Kidney (tissue), 13 donors: ENCODE measurements at regions not wholly inside any gene's neighbourhood (a gene's known extent, or its start where the extent isn't known, plus 50 kb on each side); places are given as distances from the start of the nearest gene placed in this dataset.

Experiments
- DNase-seq, 5 donors: peaks; one replicate each; pipeline ENCODE4 v3.0.0-alpha.2; 2013 to 2020
- FAIRE-seq: peaks from 2 replicates; lab custom pipeline; 2012; peaks lifted over from hg19 to GRCh38; lab: Jason Lieb, UNC
- H3K27ac ChIP-seq, 2 donors: one replicate each; pipeline ENCODE4 v1.7.0; 2013; ENCODE audit warnings: low read depth in 2 of 2, low read length in 2 of 2, inconsistent platforms in 1 of 2
- H3K27me3 ChIP-seq: one replicate; pipeline ENCODE4 v1.7.1; 2013; ENCODE audit warnings: low read length, inconsistent platforms; ENCODE audit not compliant: control insufficient read depth, insufficient read depth
- H3K36me3 ChIP-seq, 3 donors: one replicate each; pipeline versions ENCODE4 v1.7.0 to v1.7.1; 2013; ENCODE audit warnings: low read length in 3 of 3, control low read depth in 1 of 3, inconsistent platforms in 1 of 3; ENCODE audit not compliant: insufficient read depth in 3 of 3, control insufficient read depth in 2 of 3
- H3K4me1 ChIP-seq, 3 donors: one replicate each; pipeline versions ENCODE4 v1.7.0 to v1.7.1; 2013; ENCODE audit warnings: low read length in 3 of 3, inconsistent platforms in 1 of 3, low read depth in 1 of 3; ENCODE audit not compliant: control insufficient read depth in 2 of 3, insufficient read depth in 2 of 3
- H3K4me3 ChIP-seq, 3 donors: one replicate each; pipeline versions ENCODE4 v1.7.0 to v1.8.1; 2013; ENCODE audit warnings: low read length in 3 of 3, control low read depth in 1 of 3, inconsistent platforms in 1 of 3
- H3K9ac ChIP-seq, 3 donors: one replicate each; pipeline versions ENCODE4 v1.7.0 to v1.7.1; 2013; ENCODE audit warnings: low read length in 3 of 3, control low read depth in 1 of 3, inconsistent platforms in 1 of 3
- H3K9me3 ChIP-seq, 3 donors: one replicate each; pipeline versions ENCODE4 v1.7.0 to v1.7.1; 2013; ENCODE audit warnings: low read length in 3 of 3, control low read depth in 1 of 3, inconsistent platforms in 1 of 3; ENCODE audit not compliant: control insufficient read depth in 2 of 3, insufficient read depth in 1 of 3
- CTCF ChIP-seq: IDR thresholded peaks from 3 replicates; pipeline ENCODE4 v1.5.1; 2012; ENCODE audit warnings: mild to moderate bottlenecking, moderate library complexity, borderline replicate concordance; ENCODE audit not compliant: insufficient read depth; ENCODE audit errors: extremely low read depth
- intact Hi-C: fragments of 100-400 bp; cut with DNase I; formaldehyde crosslinking; loops from one replicate; pipeline ENCODE4 v1.11.1; 2022
- donor health status: control.
- donor health status: control.
- donor health status: control.
- donor health status: control.
- donor health status: control.
- donor health status: DM: yes; HTN: yes; CAD: no.
- donor health status: Normal renal cell carcinoma (clear cell type).

GRCh38 chrY:8379800-8380199 lies 957.5 kb upstream of the TSPY4 start:
- TF ChIP-seq CTCF, result no peak
- no peak for DNase-seq
- no peak overlapping the region for H3K9ac ChIP-seq
- no peaks in the 10 kb centered on the region for H3K4me1 ChIP-seq
- no peaks in the 10 kb centered on the region for H3K27me3 ChIP-seq
- no peak overlapping the region for H3K4me3 ChIP-seq
- H3K36me3 ChIP-seq, result no peaks in the 10 kb centered on the region
- FAIRE-seq, result no peak
- intact Hi-C loops, result no loop called here
- H3K9me3 ChIP-seq, result no peaks in the 10 kb centered on the region
- no peak overlapping the region for H3K27ac ChIP-seq

- Histone ChIP-seq H3K27me3 (no peaks in the 10 kb centered on the region), H3K9ac (no peak overlapping the region), H3K4me1 (no peaks in the 10 kb centered on the region), H3K36me3 (no peaks in the 10 kb centered on the region), H3K4me3 (no peak overlapping the region), H3K9me3 (no peaks in the 10 kb centered on the region), H3K27ac (no peak overlapping the region)
- intact Hi-C loops, result no loop called here
- DNase-seq, result no peak
- FAIRE-seq, result no peak
- TF ChIP-seq CTCF, result no peak
Observed at GRCh38 chrY:8381425-8381824, 955.8 kb upstream of the TSPY4 start.

GRCh38 chrY:8386053-8386452 lies 951.2 kb upstream of the TSPY4 start:
- H3K9ac ChIP-seq, result no peak overlapping the region
- TF ChIP-seq CTCF, result no peak
- H3K9me3 ChIP-seq, result no peaks in the 10 kb centered on the region
- H3K4me1 ChIP-seq, result no peaks in the 10 kb centered on the region
- H3K27me3 ChIP-seq, result no peaks in the 10 kb centered on the region
- H3K4me3 ChIP-seq, result no peak overlapping the region
- DNase-seq, result no peak
- intact Hi-C loops, result no loop called here
- no peak for FAIRE-seq
- H3K36me3 ChIP-seq, result no peaks in the 10 kb centered on the region
- no peak overlapping the region for H3K27ac ChIP-seq

- H3K4me3 ChIP-seq, result no peak overlapping the region
- no peak overlapping the region for H3K27ac ChIP-seq
- H3K27me3 ChIP-seq, result no peaks in the 10 kb centered on the region
- H3K9ac ChIP-seq, result no peak overlapping the region
- no peaks in the 10 kb centered on the region for H3K4me1 ChIP-seq
- TF ChIP-seq CTCF, result no peak
- FAIRE-seq, result no peak
- no peak for DNase-seq
- intact Hi-C loops, result no loop called here
- no peaks in the 10 kb centered on the region for H3K9me3 ChIP-seq
- no peaks in the 10 kb centered on the region for H3K36me3 ChIP-seq
Observed at GRCh38 chrY:8388512-8388911, 948.8 kb upstream of the TSPY4 start.
